DND-41 (cell line): ENCODE measurements at regions not wholly inside any gene's neighbourhood (a gene's known extent, or its start where the extent isn't known, plus 50 kb on each side); places are given as distances from the start of the nearest gene placed in this dataset.

Experiments
- EZH2 ChIP-seq: IDR thresholded peaks from 3 replicates; pipeline ENCODE4 v1.6.1; 2012; ENCODE audit warnings: borderline replicate concordance, low read depth, mild to moderate bottlenecking, moderate library complexity, low read length, inconsistent platforms; ENCODE audit not compliant: severe bottlenecking
- TF ChIP-seq, protein P1 (sequence below): IDR thresholded peaks from 2 replicates; pipeline ENCODE4 v1.5.1; 2012; ENCODE audit warnings: borderline replicate concordance, low read length, moderate library complexity, mild to moderate bottlenecking; ENCODE audit not compliant: poor library complexity, severe bottlenecking; ENCODE audit errors: extremely low read depth

DNA sequence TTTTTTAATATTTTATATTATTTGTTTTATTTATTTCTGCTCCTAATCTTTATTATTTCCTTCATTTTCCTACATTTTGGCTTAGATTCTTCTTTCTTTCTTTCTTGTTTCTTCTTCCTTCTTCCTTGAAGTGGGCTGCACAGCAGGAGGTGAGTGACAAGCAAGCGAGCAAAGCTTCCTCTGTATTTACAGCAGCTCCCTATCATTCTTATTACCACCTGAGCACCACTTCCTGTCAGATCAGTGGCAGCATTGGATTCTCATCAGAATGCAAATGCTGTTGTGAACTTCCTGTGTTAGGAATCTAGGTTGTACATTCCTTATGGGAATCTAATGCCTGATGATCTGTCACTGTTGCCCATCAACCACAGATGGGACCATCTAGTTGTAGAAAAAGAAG, 784.9 kb upstream of the LUZP2 start:
- TF ChIP-seq, protein P1, sequence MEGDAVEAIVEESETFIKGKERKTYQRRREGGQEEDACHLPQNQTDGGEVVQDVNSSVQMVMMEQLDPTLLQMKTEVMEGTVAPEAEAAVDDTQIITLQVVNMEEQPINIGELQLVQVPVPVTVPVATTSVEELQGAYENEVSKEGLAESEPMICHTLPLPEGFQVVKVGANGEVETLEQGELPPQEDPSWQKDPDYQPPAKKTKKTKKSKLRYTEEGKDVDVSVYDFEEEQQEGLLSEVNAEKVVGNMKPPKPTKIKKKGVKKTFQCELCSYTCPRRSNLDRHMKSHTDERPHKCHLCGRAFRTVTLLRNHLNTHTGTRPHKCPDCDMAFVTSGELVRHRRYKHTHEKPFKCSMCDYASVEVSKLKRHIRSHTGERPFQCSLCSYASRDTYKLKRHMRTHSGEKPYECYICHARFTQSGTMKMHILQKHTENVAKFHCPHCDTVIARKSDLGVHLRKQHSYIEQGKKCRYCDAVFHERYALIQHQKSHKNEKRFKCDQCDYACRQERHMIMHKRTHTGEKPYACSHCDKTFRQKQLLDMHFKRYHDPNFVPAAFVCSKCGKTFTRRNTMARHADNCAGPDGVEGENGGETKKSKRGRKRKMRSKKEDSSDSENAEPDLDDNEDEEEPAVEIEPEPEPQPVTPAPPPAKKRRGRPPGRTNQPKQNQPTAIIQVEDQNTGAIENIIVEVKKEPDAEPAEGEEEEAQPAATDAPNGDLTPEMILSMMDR: no peak
- no peak for TF ChIP-seq EZH2
